ENCODE measurements at regions not wholly inside any gene's neighbourhood (a gene's known extent, or its start where the extent isn't known, plus 50 kb on each side); places are given as distances from the start of the nearest gene placed in this dataset.

GRCh38 chr5:158117467-158118160 is 258.7 kb upstream of the CLINT1 start:
- Mint-ChIP-seq H3K4me1 (ENCODE audit: low read depth) (no peaks in the 10 kb centered on the region), H3K27me3 (peaks cover 19% of the 10 kb centered on the region), H3K9me3 (no peaks in the 10 kb centered on the region), H3K4me3 (no peak overlapping the region), H3K36me3 (no peaks in the 10 kb centered on the region), H3K27ac (no peak overlapping the region)
- POLR2A ChIA-PET: no interaction called here
- CTCF ChIA-PET: no interaction called here
- intact Hi-C loops (cut with micrococcal nuclease): no loop called here
- DNase-seq: no peak

GRCh38 chr5:158116965-158117364 is 258.0 kb upstream of the CLINT1 start:
- intact Hi-C loops (cut with micrococcal nuclease): no loop called here
- Mint-ChIP-seq H3K27ac (no peak overlapping the region), H3K36me3 (no peaks in the 10 kb centered on the region), H3K4me1 (ENCODE audit: low read depth) (no peaks in the 10 kb centered on the region), H3K9me3 (no peaks in the 10 kb centered on the region), H3K4me3 (no peak overlapping the region), H3K27me3 (peaks cover 19% of the 10 kb centered on the region)
- POLR2A ChIA-PET: no interaction called here
- no peak for DNase-seq
- CTCF ChIA-PET: no interaction called here

GRCh38 chr5:158115468-158115867 is 256.5 kb upstream of the CLINT1 start:
- intact Hi-C loops (cut with micrococcal nuclease): no loop called here
- POLR2A ChIA-PET: no interaction called here
- CTCF ChIA-PET: no interaction called here
- Mint-ChIP-seq H3K9me3 (no peaks in the 10 kb centered on the region), H3K36me3 (no peaks in the 10 kb centered on the region), H3K4me3 (no peak overlapping the region), H3K4me1 (ENCODE audit: low read depth) (no peaks in the 10 kb centered on the region), H3K27me3 (peaks cover 19% of the 10 kb centered on the region), H3K27ac (no peak overlapping the region)
- DNase-seq: no peak

GRCh38 chr5:158108177-158108576 is 249.2 kb upstream of the CLINT1 start:
- Mint-ChIP-seq H3K4me1 (ENCODE audit: low read depth) (no peaks in the 10 kb centered on the region), H3K27me3 (peaks cover 1% of the 10 kb centered on the region), H3K27ac (no peak overlapping the region), H3K36me3 (no peaks in the 10 kb centered on the region), H3K4me3 (no peak overlapping the region), H3K9me3 (no peaks in the 10 kb centered on the region)
- POLR2A ChIA-PET: no interaction called here
- CTCF ChIA-PET: interaction anchor here (0.6 kb wide), 1 partner anchor 562 kb away, joined by 4 read pairs; no protein-coding TSS in a partner anchor
- intact Hi-C loops (cut with micrococcal nuclease): no loop called here
- no peak for DNase-seq

GRCh38 chr5:158100373-158100888 is 241.5 kb upstream of the CLINT1 start:
- Mint-ChIP-seq H3K9me3 (peaks cover 2% of the 10 kb centered on the region), H3K36me3 (no peaks in the 10 kb centered on the region), H3K4me1 (ENCODE audit: low read depth) (no peaks in the 10 kb centered on the region), H3K4me3 (no peak overlapping the region), H3K27me3 (peaks cover 7% of the 10 kb centered on the region), H3K27ac (no peak overlapping the region)
- ChIA-PET POLR2A (no interaction called here), CTCF (no interaction called here)
- no peak for DNase-seq
- intact Hi-C loops (cut with micrococcal nuclease): no loop called here

- H3K27ac Mint-ChIP-seq: no peak overlapping the region
- no peak overlapping the region for H3K4me3 Mint-ChIP-seq
- no peaks in the 10 kb centered on the region for H3K36me3 Mint-ChIP-seq
- intact Hi-C loops (cut with micrococcal nuclease): no loop called here
- H3K4me1 Mint-ChIP-seq (ENCODE audit: low read depth): no peaks in the 10 kb centered on the region
- DNase-seq: no peak
- peaks cover 7% of the 10 kb centered on the region for H3K27me3 Mint-ChIP-seq
- ChIA-PET CTCF (no interaction called here), POLR2A (no interaction called here)
- H3K9me3 Mint-ChIP-seq: peaks cover 2% of the 10 kb centered on the region
Measured at GRCh38 chr5:158099571-158100105, 240.7 kb upstream of the CLINT1 start.

- Mint-ChIP-seq H3K4me1 (ENCODE audit: low read depth) (no peaks in the 10 kb centered on the region), H3K9me3 (peaks cover 2% of the 10 kb centered on the region), H3K36me3 (no peaks in the 10 kb centered on the region), H3K27me3 (peaks cover 9% of the 10 kb centered on the region), H3K27ac (no peak overlapping the region), H3K4me3 (no peak overlapping the region)
- intact Hi-C loops (cut with micrococcal nuclease): no loop called here
- ChIA-PET POLR2A (no interaction called here), CTCF (interaction anchor here (0.6 to 1.0 kb wide), 2 partner anchors 22 to 31 kb away, joined by 3 read pairs; no protein-coding TSS in a partner anchor)
- DNase-seq: no peak
Measured at GRCh38 chr5:158096835-158097234, 237.9 kb upstream of the CLINT1 start.

GRCh38 chr5:158086856-158087255 is 227.9 kb upstream of the CLINT1 start:
- Mint-ChIP-seq H3K27ac (no peak overlapping the region), H3K4me3 (no peak overlapping the region), H3K4me1 (ENCODE audit: low read depth) (no peaks in the 10 kb centered on the region), H3K36me3 (no peaks in the 10 kb centered on the region), H3K9me3 (no peaks in the 10 kb centered on the region), H3K27me3 (peaks cover 16% of the 10 kb centered on the region)
- intact Hi-C loops (cut with micrococcal nuclease): no loop called here
- DNase-seq: no peak
- ChIA-PET POLR2A (no interaction called here), CTCF (interaction anchor here (0.6 to 5.1 kb wide), 2 partner anchors 10 to 12 kb away, joined by 3 to 38 read pairs; no protein-coding TSS in a partner anchor)

GRCh38 chr5:158084292-158084691 is 225.3 kb upstream of the CLINT1 start:
- POLR2A ChIA-PET: no interaction called here
- DNase-seq: no peak
- CTCF ChIA-PET: interaction anchor here (5.1 kb wide), 1 partner anchor 9 kb away, joined by 38 read pairs; no protein-coding TSS in a partner anchor
- H3K27me3 Mint-ChIP-seq: peaks cover 16% of the 10 kb centered on the region
- no peak overlapping the region for H3K4me3 Mint-ChIP-seq
- no peaks in the 10 kb centered on the region for H3K4me1 Mint-ChIP-seq (ENCODE audit: low read depth)
- H3K9me3 Mint-ChIP-seq: no peaks in the 10 kb centered on the region
- H3K27ac Mint-ChIP-seq: no peak overlapping the region
- H3K36me3 Mint-ChIP-seq: no peaks in the 10 kb centered on the region
- intact Hi-C loops (cut with micrococcal nuclease): no loop called here

GRCh38 chr5:158082696-158083287 is 223.8 kb upstream of the CLINT1 start:
- H3K9me3 Mint-ChIP-seq: no peaks in the 10 kb centered on the region
- H3K27ac Mint-ChIP-seq: no peak overlapping the region
- CTCF ChIA-PET: interaction anchor here (5.1 kb wide), 1 partner anchor 8 kb away, joined by 38 read pairs; no protein-coding TSS in a partner anchor
- DNase-seq: no peak
- intact Hi-C loops (cut with micrococcal nuclease): no loop called here
- no peak overlapping the region for H3K4me3 Mint-ChIP-seq
- POLR2A ChIA-PET: no interaction called here
- H3K36me3 Mint-ChIP-seq: no peaks in the 10 kb centered on the region
- H3K4me1 Mint-ChIP-seq (ENCODE audit: low read depth): no peaks in the 10 kb centered on the region
- peaks cover 13% of the 10 kb centered on the region for H3K27me3 Mint-ChIP-seq

GRCh38 chr5:158080112-158080511 is 221.2 kb upstream of the CLINT1 start:
- Mint-ChIP-seq H3K4me3 (no peak overlapping the region), H3K36me3 (no peaks in the 10 kb centered on the region), H3K4me1 (ENCODE audit: low read depth) (peaks cover 5% of the 10 kb centered on the region), H3K9me3 (no peaks in the 10 kb centered on the region), H3K27ac (no peak overlapping the region), H3K27me3 (peaks cover 13% of the 10 kb centered on the region)
- ChIA-PET POLR2A (no interaction called here), CTCF (interaction anchor here (0.7 to 1.5 kb wide), 2 partner anchors 85 to 1045 kb away, joined by 3 to 4 read pairs; no protein-coding TSS in a partner anchor)
- intact Hi-C loops (cut with micrococcal nuclease): no loop called here
- DNase-seq: no peak

GRCh38 chr5:158079097-158079496 is 220.2 kb upstream of the CLINT1 start:
- H3K27me3 Mint-ChIP-seq: peaks cover 8% of the 10 kb centered on the region
- DNase-seq: no peak
- intact Hi-C loops (cut with micrococcal nuclease): loop anchor here (10.0 kb wide), 3 partner anchors 616 to 1056 kb away; no protein-coding TSS in a partner anchor
- no peak overlapping the region for H3K27ac Mint-ChIP-seq
- ChIA-PET CTCF (no interaction called here), POLR2A (no interaction called here)
- H3K9me3 Mint-ChIP-seq: no peaks in the 10 kb centered on the region
- H3K36me3 Mint-ChIP-seq: no peaks in the 10 kb centered on the region
- no peak overlapping the region for H3K4me3 Mint-ChIP-seq
- peaks cover 5% of the 10 kb centered on the region for H3K4me1 Mint-ChIP-seq (ENCODE audit: low read depth)
